ENCODE measurements at regions not wholly inside any gene's neighbourhood (a gene's known extent, or its start where the extent isn't known, plus 50 kb on each side); places are given as distances from the start of the nearest gene placed in this dataset.

- peak overlapping the region; percentile 7 for H3K27ac ChIP-seq (replicated peaks; ENCODE audit: low read length)
- H2AK5ac ChIP-seq (ENCODE audit: low read depth, low read length): no peak overlapping the region
- peaks cover 0 to 2% of the 10 kb centered on the region in 2 donors for H3K4me1 ChIP-seq (ENCODE audit: control insufficient read depth in 2 of 2, insufficient read depth in 1 of 2, low read depth in 1 of 2, low read length in 2 of 2)
- no peak overlapping the region for H3K4me3 ChIP-seq (ENCODE audit: low read length in 2 of 2)
- H3K4me2 ChIP-seq (ENCODE audit: insufficient read depth, low read length, poor library complexity, severe bottlenecking): no peak overlapping the region
- H2AFZ ChIP-seq (ENCODE audit: low read length): no peak overlapping the region
- H4K91ac ChIP-seq (ENCODE audit: low read depth, low read length, poor library complexity): no peak overlapping the region
- H3K9me3 ChIP-seq (replicated peaks in 1 of 2; ENCODE audit: control insufficient read depth in 2 of 2, insufficient read depth in 1 of 2, low read depth in 1 of 2, low read length in 2 of 2): no peaks in the 10 kb centered on the region
- no peak overlapping the region for H3K4ac ChIP-seq (ENCODE audit: low read length)
- H4K8ac ChIP-seq (ENCODE audit: low read depth, low read length): no peak overlapping the region
- H3K79me1 ChIP-seq (ENCODE audit: low read depth, low read length): no peaks in the 10 kb centered on the region
- no peaks in the 10 kb centered on the region for H3K27me3 ChIP-seq (ENCODE audit: control insufficient read depth in 3 of 3, insufficient read depth in 3 of 3, low read depth in 1 of 3, low read length in 3 of 3)
- no peak overlapping the region for H2BK120ac ChIP-seq (ENCODE audit: low read depth, low read length)
- no peak overlapping the region for H2BK12ac ChIP-seq (ENCODE audit: low read length)
- H3K14ac ChIP-seq (ENCODE audit: low read length): no peak overlapping the region
- no peak overlapping the region for H3K23ac ChIP-seq (ENCODE audit: low read depth, low read length, poor library complexity)
- no CpG with 5 or more reads among the region's 3 CpGs for WGBS, 2 donors (ENCODE audit: extremely low coverage in 2 of 2, insufficient read length in 2 of 2, insufficient replicate concordance in 1 of 2)
- H3K18ac ChIP-seq (ENCODE audit: low read length): no peak overlapping the region
- no peak overlapping the region for H2BK15ac ChIP-seq (ENCODE audit: low read length)
- no peak overlapping the region for H2BK5ac ChIP-seq (ENCODE audit: low read length)
- H3K36me3 ChIP-seq (replicated peaks in 1 of 2; ENCODE audit: control insufficient read depth in 2 of 2, insufficient read depth in 2 of 2, low read length in 2 of 2): no peaks in the 10 kb centered on the region
- H3K9ac ChIP-seq (ENCODE audit: low read depth, low read length, poor library complexity): no peak overlapping the region
- DNase-seq (ENCODE audit: low spot score): peak; percentile 15
Observed at GRCh38 chr11:81420668-81421250, 1312.9 kb downstream of the FAM181B start.

- H4K91ac ChIP-seq (ENCODE audit: low read depth, low read length, poor library complexity): no peak overlapping the region
- no peak overlapping the region for H3K18ac ChIP-seq (ENCODE audit: low read length)
- no peak overlapping the region for H2BK15ac ChIP-seq (ENCODE audit: low read length)
- no peak overlapping the region for H2BK12ac ChIP-seq (ENCODE audit: low read length)
- H3K79me1 ChIP-seq (ENCODE audit: low read depth, low read length): no peaks in the 10 kb centered on the region
- no peak overlapping the region for H3K9ac ChIP-seq (ENCODE audit: low read depth, low read length, poor library complexity)
- H3K36me3 ChIP-seq (replicated peaks in 1 of 2; ENCODE audit: control insufficient read depth in 2 of 2, insufficient read depth in 2 of 2, low read length in 2 of 2): no peaks in the 10 kb centered on the region
- no peak overlapping the region for H3K23ac ChIP-seq (ENCODE audit: low read depth, low read length, poor library complexity)
- H3K4ac ChIP-seq (ENCODE audit: low read length): no peak overlapping the region
- no peak for DNase-seq (ENCODE audit: low spot score)
- H3K27me3 ChIP-seq (ENCODE audit: control insufficient read depth in 3 of 3, insufficient read depth in 3 of 3, low read depth in 1 of 3, low read length in 3 of 3): no peaks in the 10 kb centered on the region
- H2BK5ac ChIP-seq (ENCODE audit: low read length): no peak overlapping the region
- no peak overlapping the region for H4K8ac ChIP-seq (ENCODE audit: low read depth, low read length)
- H3K4me1 ChIP-seq (ENCODE audit: control insufficient read depth in 2 of 2, insufficient read depth in 1 of 2, low read depth in 1 of 2, low read length in 2 of 2): no peaks in the 10 kb centered on the region
- WGBS, 2 donors (ENCODE audit: extremely low coverage in 2 of 2, insufficient read length in 2 of 2, insufficient replicate concordance in 1 of 2): no CpG with 5 or more reads among the region's 2 CpGs
- H3K9me3 ChIP-seq (replicated peaks in 1 of 2; ENCODE audit: control insufficient read depth in 2 of 2, insufficient read depth in 1 of 2, low read depth in 1 of 2, low read length in 2 of 2): no peaks in the 10 kb centered on the region
- no peak overlapping the region for H2AFZ ChIP-seq (ENCODE audit: low read length)
- H3K4me3 ChIP-seq (ENCODE audit: low read length in 2 of 2): no peak overlapping the region
- H3K27ac ChIP-seq (replicated peaks; ENCODE audit: low read length): no peak overlapping the region
- no peak overlapping the region for H2BK120ac ChIP-seq (ENCODE audit: low read depth, low read length)
- no peak overlapping the region for H2AK5ac ChIP-seq (ENCODE audit: low read depth, low read length)
- no peak overlapping the region for H3K4me2 ChIP-seq (ENCODE audit: insufficient read depth, low read length, poor library complexity, severe bottlenecking)
- H3K14ac ChIP-seq (ENCODE audit: low read length): no peak overlapping the region
Observed at GRCh38 chr11:81397316-81397715, 1336.3 kb downstream of the FAM181B start.

- H3K36me3 ChIP-seq (replicated peaks in 1 of 2; ENCODE audit: control insufficient read depth in 2 of 2, insufficient read depth in 2 of 2, low read length in 2 of 2): no peaks in the 10 kb centered on the region
- H3K14ac ChIP-seq (ENCODE audit: low read length): no peak overlapping the region
- no peak overlapping the region for H3K4me2 ChIP-seq (ENCODE audit: insufficient read depth, low read length, poor library complexity, severe bottlenecking)
- H4K91ac ChIP-seq (ENCODE audit: low read depth, low read length, poor library complexity): no peak overlapping the region
- no peak overlapping the region for H2BK15ac ChIP-seq (ENCODE audit: low read length)
- H3K23ac ChIP-seq (ENCODE audit: low read depth, low read length, poor library complexity): no peak overlapping the region
- H2BK5ac ChIP-seq (ENCODE audit: low read length): no peak overlapping the region
- no peaks in the 10 kb centered on the region for H3K4me1 ChIP-seq (ENCODE audit: control insufficient read depth in 2 of 2, insufficient read depth in 1 of 2, low read depth in 1 of 2, low read length in 2 of 2)
- H2BK120ac ChIP-seq (ENCODE audit: low read depth, low read length): no peak overlapping the region
- H2AK5ac ChIP-seq (ENCODE audit: low read depth, low read length): no peak overlapping the region
- no peak overlapping the region for H3K4ac ChIP-seq (ENCODE audit: low read length)
- no peak overlapping the region for H3K9ac ChIP-seq (ENCODE audit: low read depth, low read length, poor library complexity)
- no peak for DNase-seq (ENCODE audit: low spot score)
- no peaks in the 10 kb centered on the region for H3K9me3 ChIP-seq (replicated peaks in 1 of 2; ENCODE audit: control insufficient read depth in 2 of 2, insufficient read depth in 1 of 2, low read depth in 1 of 2, low read length in 2 of 2)
- no peak overlapping the region for H3K18ac ChIP-seq (ENCODE audit: low read length)
- no peaks in the 10 kb centered on the region for H3K27me3 ChIP-seq (ENCODE audit: control insufficient read depth in 3 of 3, insufficient read depth in 3 of 3, low read depth in 1 of 3, low read length in 3 of 3)
- H2BK12ac ChIP-seq (ENCODE audit: low read length): no peak overlapping the region
- H3K27ac ChIP-seq (replicated peaks; ENCODE audit: low read length): no peak overlapping the region
- no peak overlapping the region for H3K4me3 ChIP-seq (ENCODE audit: low read length in 2 of 2)
- H3K79me1 ChIP-seq (ENCODE audit: low read depth, low read length): no peaks in the 10 kb centered on the region
- no peak overlapping the region for H2AFZ ChIP-seq (ENCODE audit: low read length)
- H4K8ac ChIP-seq (ENCODE audit: low read depth, low read length): no peak overlapping the region
- no CpG with 5 or more reads among the region's 2 CpGs for WGBS, 2 donors (ENCODE audit: extremely low coverage in 2 of 2, insufficient read length in 2 of 2, insufficient replicate concordance in 1 of 2)
Observed at GRCh38 chr11:81394311-81394710, 1339.4 kb downstream of the FAM181B start.

GRCh38 chr11:81388326-81388725 lies 1345.3 kb downstream of the FAM181B start:
- Histone ChIP-seq H3K9ac (ENCODE audit: low read depth, low read length, poor library complexity) (no peak overlapping the region), H3K18ac (ENCODE audit: low read length) (no peak overlapping the region), H3K9me3 (replicated peaks in 1 of 2; ENCODE audit: control insufficient read depth in 2 of 2, insufficient read depth in 1 of 2, low read depth in 1 of 2, low read length in 2 of 2) (no peaks in the 10 kb centered on the region), H3K23ac (ENCODE audit: low read depth, low read length, poor library complexity) (no peak overlapping the region), H3K14ac (ENCODE audit: low read length) (no peak overlapping the region), H4K8ac (ENCODE audit: low read depth, low read length) (no peak overlapping the region), H2AK5ac (ENCODE audit: low read depth, low read length) (no peak overlapping the region), H3K4me3 (ENCODE audit: low read length in 2 of 2) (no peak overlapping the region), H3K27ac (replicated peaks; ENCODE audit: low read length) (no peak overlapping the region), H3K27me3 (ENCODE audit: control insufficient read depth in 3 of 3, insufficient read depth in 3 of 3, low read depth in 1 of 3, low read length in 3 of 3) (no peaks in the 10 kb centered on the region), H2BK12ac (ENCODE audit: low read length) (no peak overlapping the region), H2BK5ac (ENCODE audit: low read length) (no peak overlapping the region), H3K4me2 (ENCODE audit: insufficient read depth, low read length, poor library complexity, severe bottlenecking) (no peak overlapping the region), H2BK15ac (ENCODE audit: low read length) (no peak overlapping the region), H2AFZ (ENCODE audit: low read length) (no peak overlapping the region), H3K4me1 (ENCODE audit: control insufficient read depth in 2 of 2, insufficient read depth in 1 of 2, low read depth in 1 of 2, low read length in 2 of 2) (no peaks in the 10 kb centered on the region), H3K4ac (ENCODE audit: low read length) (no peak overlapping the region), H3K36me3 (replicated peaks in 1 of 2; ENCODE audit: control insufficient read depth in 2 of 2, insufficient read depth in 2 of 2, low read length in 2 of 2) (no peaks in the 10 kb centered on the region), H2BK120ac (ENCODE audit: low read depth, low read length) (no peak overlapping the region), H3K79me1 (ENCODE audit: low read depth, low read length) (no peaks in the 10 kb centered on the region), H4K91ac (ENCODE audit: low read depth, low read length, poor library complexity) (no peak overlapping the region)
- WGBS, 2 donors (ENCODE audit: extremely low coverage in 2 of 2, insufficient read length in 2 of 2, insufficient replicate concordance in 1 of 2): no CpG with 5 or more reads among the region's 3 CpGs
- no peak for DNase-seq (ENCODE audit: low spot score)
